Glutamatergic neuron (in vitro differentiated cells): ENCODE measurements at regions not wholly inside any gene's neighbourhood (a gene's known extent, or its start where the extent isn't known, plus 50 kb on each side); places are given as distances from the start of the nearest gene placed in this dataset.

Experiments
- DNase-seq: peaks from one replicate; pipeline ENCODE4 v3.0.0; 2022
- H3K27ac Mint-ChIP-seq: one replicate; pipeline ENCODE4 v1.8.0; 2020; ENCODE audit warnings: mild to moderate bottlenecking, mixed read lengths, inconsistent platforms; ENCODE audit not compliant: unreplicated experiment
- H3K27me3 Mint-ChIP-seq: one replicate; pipeline ENCODE4 v1.8.0; 2020; ENCODE audit warnings: mild to moderate bottlenecking, moderate library complexity, mixed read lengths, inconsistent platforms; ENCODE audit not compliant: unreplicated experiment
- H3K36me3 Mint-ChIP-seq: one replicate; pipeline ENCODE4 v1.8.0; 2020; ENCODE audit warnings: mild to moderate bottlenecking, mixed read lengths, inconsistent platforms; ENCODE audit not compliant: unreplicated experiment
- H3K4me1 Mint-ChIP-seq: one replicate; pipeline ENCODE4 v1.8.0; 2020; ENCODE audit warnings: mild to moderate bottlenecking, low read depth, mixed read lengths, inconsistent platforms; ENCODE audit not compliant: unreplicated experiment
- H3K4me3 Mint-ChIP-seq: one replicate; pipeline ENCODE4 v1.8.0; 2020; ENCODE audit warnings: mild to moderate bottlenecking, mixed read lengths, inconsistent platforms; ENCODE audit not compliant: unreplicated experiment
- H3K9me3 Mint-ChIP-seq: one replicate; pipeline ENCODE4 v1.8.0; 2020; ENCODE audit warnings: mild to moderate bottlenecking, moderate library complexity, mixed read lengths, inconsistent platforms; ENCODE audit not compliant: unreplicated experiment
- CTCF ChIP-seq: fragments of 200-600 bp; sonication (generic); IDR thresholded peaks from one replicate; pipeline ENCODE4 v1.5.0; 2021; ENCODE audit not compliant: partially characterized antibody, unreplicated experiment

- H3K27ac Mint-ChIP-seq: no peak overlapping the region
- no peak for TF ChIP-seq CTCF
- no peaks in the 10 kb centered on the region for H3K27me3 Mint-ChIP-seq
- no peaks in the 10 kb centered on the region for H3K4me1 Mint-ChIP-seq
- H3K36me3 Mint-ChIP-seq: peaks cover 6% of the 10 kb centered on the region
- peaks cover 3% of the 10 kb centered on the region for H3K9me3 Mint-ChIP-seq
- H3K4me3 Mint-ChIP-seq: no peak overlapping the region
- DNase-seq: no peak
These were observed 286.0 kb downstream of the ZSWIM6 start for GRCh38 chr5:61617995-61618525.

GRCh38 chr5:61618577-61618976 is 286.5 kb downstream of the ZSWIM6 start:
- Mint-ChIP-seq H3K36me3 (peaks cover 6% of the 10 kb centered on the region), H3K4me3 (no peak overlapping the region), H3K27ac (no peak overlapping the region), H3K4me1 (no peaks in the 10 kb centered on the region), H3K27me3 (no peaks in the 10 kb centered on the region), H3K9me3 (peaks cover 3% of the 10 kb centered on the region)
- TF ChIP-seq CTCF: no peak
- DNase-seq: no peak

- H3K4me1 Mint-ChIP-seq: no peaks in the 10 kb centered on the region
- TF ChIP-seq CTCF: no peak
- H3K36me3 Mint-ChIP-seq: peaks cover 6% of the 10 kb centered on the region
- DNase-seq: no peak
- no peak overlapping the region for H3K4me3 Mint-ChIP-seq
- H3K27me3 Mint-ChIP-seq: no peaks in the 10 kb centered on the region
- H3K27ac Mint-ChIP-seq: no peak overlapping the region
- peaks cover 3% of the 10 kb centered on the region for H3K9me3 Mint-ChIP-seq
These were observed 287.2 kb downstream of the ZSWIM6 start for GRCh38 chr5:61619289-61619688.

GRCh38 chr5:61619777-61620518 is 287.9 kb downstream of the ZSWIM6 start:
- no peak overlapping the region for H3K4me3 Mint-ChIP-seq
- no peak for DNase-seq
- peaks cover 6% of the 10 kb centered on the region for H3K36me3 Mint-ChIP-seq
- peaks cover under 1% of the 10 kb centered on the region for H3K27me3 Mint-ChIP-seq
- no peak for TF ChIP-seq CTCF
- peaks cover 3% of the 10 kb centered on the region for H3K9me3 Mint-ChIP-seq
- peaks cover 1% of the 10 kb centered on the region for H3K4me1 Mint-ChIP-seq
- H3K27ac Mint-ChIP-seq: no peak overlapping the region

- Mint-ChIP-seq H3K27ac (no peak overlapping the region), H3K27me3 (peaks cover 3% of the 10 kb centered on the region), H3K4me1 (peaks cover 4% of the 10 kb centered on the region), H3K4me3 (no peak overlapping the region), H3K36me3 (peaks cover 6% of the 10 kb centered on the region), H3K9me3 (peaks cover 3% of the 10 kb centered on the region)
- DNase-seq: no peak
- no peak for TF ChIP-seq CTCF
These were observed 288.7 kb downstream of the ZSWIM6 start for GRCh38 chr5:61620699-61621182.
